ENCODE measurements at regions not wholly inside any gene's neighbourhood (a gene's known extent, or its start where the extent isn't known, plus 50 kb on each side); places are given as distances from the start of the nearest gene placed in this dataset.

- no peak for DNase-seq
- intact Hi-C loops (cut with micrococcal nuclease): no loop called here
- no peak for ATAC-seq
Observed at GRCh38 chr21:17003763-17004373, 509.0 kb upstream of the CXADR start.

- ATAC-seq: no peak
- no peak for DNase-seq
- intact Hi-C loops (cut with micrococcal nuclease): no loop called here
Observed at GRCh38 chr21:17032141-17032655, 480.6 kb upstream of the CXADR start.

DNA sequence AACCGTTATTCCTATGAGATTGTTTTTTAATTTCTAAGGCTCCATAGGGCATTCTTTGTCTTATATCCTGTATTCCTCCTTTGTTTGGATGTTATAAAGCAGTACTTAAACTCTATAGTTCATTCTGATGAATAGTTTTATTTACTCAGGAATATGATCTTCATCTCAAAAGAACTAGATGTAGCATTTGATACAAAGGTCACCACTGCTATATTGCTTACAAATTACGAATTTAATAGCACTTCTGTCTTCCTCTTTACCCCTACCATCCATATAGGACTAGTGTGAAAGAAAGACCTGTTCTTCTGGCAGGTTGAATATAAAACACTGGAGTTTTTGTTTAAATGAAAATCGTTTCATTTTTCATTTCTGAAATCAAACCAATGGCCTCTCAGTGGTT is 468.1 kb upstream of the CXADR start:
- ATAC-seq (no peak), DNase-seq (no peak)
- intact Hi-C loops (cut with micrococcal nuclease): no loop called here

GRCh38 chr21:17045214-17045853 is 467.5 kb upstream of the CXADR start:
- DNase-seq (no peak), ATAC-seq (peak; percentile 51)
- intact Hi-C loops (cut with micrococcal nuclease): no loop called here

DNA sequence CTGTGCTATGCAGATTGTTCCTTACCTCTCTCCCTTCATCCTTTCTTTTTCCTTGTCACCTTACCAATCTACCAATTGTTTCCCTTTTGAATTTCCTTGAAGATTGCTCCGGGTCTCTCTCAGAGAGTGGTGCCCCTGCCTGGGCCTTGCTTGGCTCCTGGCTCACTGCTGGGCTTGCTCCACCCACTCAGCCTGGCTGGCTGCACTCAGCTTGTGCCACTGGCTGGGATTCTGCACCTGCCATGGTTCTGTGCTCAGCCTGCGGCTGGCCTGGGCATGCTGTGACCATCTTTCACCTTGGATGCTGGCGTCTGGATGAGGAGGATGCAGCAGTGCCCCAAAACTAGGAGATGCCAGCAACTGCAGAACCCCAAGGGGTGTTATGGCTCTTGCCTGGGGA is 463.9 kb upstream of the CXADR start:
- intact Hi-C loops (cut with micrococcal nuclease): no loop called here
- ATAC-seq (no peak), DNase-seq (no peak)

DNA sequence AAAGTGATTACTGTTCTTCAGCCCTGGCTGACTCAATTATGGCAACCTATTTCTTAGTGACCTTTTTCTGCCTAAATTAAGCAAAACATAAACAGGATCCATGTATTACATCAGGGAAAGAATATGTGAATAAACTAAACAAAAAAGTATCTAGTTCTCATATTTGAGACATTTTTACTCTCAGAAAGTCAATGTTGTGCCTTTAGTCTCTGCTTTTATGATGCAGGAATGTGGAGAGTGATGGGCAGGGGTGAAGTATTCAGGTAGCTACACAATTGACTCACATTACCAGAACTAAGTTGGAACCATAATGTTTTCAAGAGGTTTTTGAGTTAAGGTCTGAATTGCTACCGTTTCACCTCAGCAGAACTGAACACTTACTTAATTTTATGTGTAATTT is 462.7 kb upstream of the CXADR start:
- DNase-seq (no peak), ATAC-seq (no peak)
- intact Hi-C loops (cut with micrococcal nuclease): no loop called here

- DNase-seq: no peak
- intact Hi-C loops (cut with micrococcal nuclease): no loop called here
- no peak for ATAC-seq
Observed at GRCh38 chr21:17050646-17051045, 462.2 kb upstream of the CXADR start.

DNA sequence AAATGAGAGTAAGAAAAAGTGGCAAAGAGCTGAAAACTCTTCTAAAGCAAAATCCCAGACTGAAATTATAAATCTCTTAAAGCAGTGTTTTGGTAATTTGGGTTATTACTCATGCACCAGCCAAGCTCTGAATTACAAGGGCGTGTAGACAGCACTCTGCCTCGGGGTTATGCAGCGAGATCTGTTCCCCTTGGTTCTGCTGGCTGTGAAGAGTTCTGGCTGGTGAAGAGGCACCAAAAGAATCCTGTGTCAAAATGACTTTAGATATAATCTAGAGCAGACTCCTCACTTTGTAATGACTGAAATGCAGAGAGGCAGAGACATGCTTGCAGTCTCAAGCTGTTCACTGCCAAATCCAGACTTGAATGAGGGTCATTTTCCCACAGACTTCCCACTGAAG is 461.8 kb upstream of the CXADR start:
- no peak for ATAC-seq
- DNase-seq: no peak
- intact Hi-C loops (cut with micrococcal nuclease): no loop called here

DNA sequence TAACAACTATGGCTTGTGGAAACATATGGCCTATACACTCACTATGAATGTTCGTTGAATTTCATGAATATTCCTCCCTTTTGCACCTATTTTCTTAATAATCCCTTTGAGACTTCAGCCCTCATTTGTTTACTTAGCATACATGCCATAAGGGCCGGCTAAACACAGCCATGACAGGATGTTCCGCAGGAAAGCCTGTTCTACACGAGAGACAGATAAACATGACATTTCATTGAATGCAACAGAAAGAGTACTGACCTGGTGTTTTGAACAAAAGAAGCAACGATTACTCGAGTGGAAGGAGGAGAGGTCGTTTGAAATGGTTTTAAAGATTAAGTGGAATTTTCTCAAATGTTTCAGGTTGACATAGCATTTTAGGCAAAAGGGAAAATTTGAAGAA is 459.5 kb upstream of the CXADR start:
- no peak for ATAC-seq
- intact Hi-C loops (cut with micrococcal nuclease): no loop called here
- no peak for DNase-seq

GRCh38 chr21:17059936-17060335 is 452.9 kb upstream of the CXADR start:
- intact Hi-C loops (cut with micrococcal nuclease): no loop called here
- no peak for DNase-seq
- no peak for ATAC-seq

DNA sequence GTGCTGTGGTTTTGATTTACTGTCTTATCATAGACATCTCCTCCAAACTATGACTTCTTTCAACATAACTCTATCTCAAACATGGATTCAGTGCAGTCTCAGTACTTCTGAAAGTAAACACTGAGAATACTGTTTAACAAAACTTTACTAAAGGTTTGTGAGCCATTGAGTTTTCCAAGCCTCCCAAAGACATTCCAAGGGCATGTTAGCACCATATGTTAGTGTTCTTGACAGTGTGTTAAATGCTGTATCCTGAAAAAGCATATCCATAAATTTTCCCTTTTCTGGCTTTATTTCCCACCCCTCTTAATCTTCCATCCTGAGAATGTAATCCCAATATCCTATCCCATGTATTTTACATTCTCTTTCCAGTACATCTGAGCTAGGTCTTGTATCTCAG is 446.8 kb upstream of the CXADR start:
- intact Hi-C loops (cut with micrococcal nuclease): no loop called here
- no peak for DNase-seq
- ATAC-seq: no peak

DNA sequence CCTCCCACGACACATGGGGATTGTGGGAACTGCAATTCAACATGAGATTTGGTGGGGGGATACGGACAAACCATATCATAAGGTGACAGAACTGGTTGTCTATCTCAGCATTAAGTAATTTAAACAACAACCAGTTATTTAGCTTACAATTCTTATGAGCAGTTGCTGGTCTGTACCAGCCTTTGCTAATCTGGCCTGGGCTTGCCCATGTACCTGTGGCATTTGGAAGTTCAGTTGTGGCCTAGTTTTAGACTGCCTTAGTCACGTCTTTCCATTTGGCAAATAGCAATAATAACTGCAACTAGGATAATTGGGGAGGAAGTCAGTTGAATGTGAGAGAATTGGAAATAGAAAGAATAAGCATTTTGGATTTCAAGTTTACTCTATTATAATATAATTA is 441.8 kb upstream of the CXADR start:
- no peak for DNase-seq
- no peak for ATAC-seq

GRCh38 chr21:17081193-17081592 is 431.6 kb upstream of the CXADR start:
- intact Hi-C loops (cut with micrococcal nuclease): no loop called here
- DNase-seq (no peak), ATAC-seq (no peak)

More for the DNA sequence above, 441.8 kb upstream of the CXADR start:
- intact Hi-C loops (cut with micrococcal nuclease): no loop called here

- DNase-seq: no peak
- no peak for ATAC-seq
- intact Hi-C loops (cut with micrococcal nuclease): no loop called here
Observed at GRCh38 chr21:17082843-17083483, 429.9 kb upstream of the CXADR start.

GRCh38 chr21:17085707-17086106 is 427.1 kb upstream of the CXADR start:
- intact Hi-C loops (cut with micrococcal nuclease): no loop called here
- no peak for ATAC-seq

DNA sequence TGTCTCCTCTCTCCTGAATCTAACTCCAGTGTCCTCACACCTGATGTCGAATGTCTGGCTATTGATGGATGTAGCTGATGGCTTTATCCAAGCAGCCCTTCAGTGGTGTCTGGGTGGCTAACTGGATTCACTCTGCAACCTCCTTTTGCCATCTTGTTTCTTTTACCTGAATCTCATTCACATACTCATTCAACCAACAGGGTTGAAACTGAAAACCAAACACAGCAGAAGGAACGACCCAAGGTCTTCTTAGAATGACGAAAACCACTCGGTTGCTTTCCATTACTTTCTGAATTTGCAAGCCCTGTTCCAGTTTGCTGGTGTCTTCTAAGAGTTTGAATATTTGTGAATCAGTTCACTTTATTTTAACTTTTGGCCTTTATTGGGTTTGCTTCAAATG is 424.3 kb upstream of the CXADR start:
- intact Hi-C loops (cut with micrococcal nuclease): no loop called here
- ATAC-seq (no peak), DNase-seq (no peak)

More at GRCh38 chr21:17085707-17086106, 427.1 kb upstream of the CXADR start:
- no peak for DNase-seq

- no peak for ATAC-seq
- intact Hi-C loops (cut with micrococcal nuclease): no loop called here
Observed at GRCh38 chr21:17089091-17089491, 423.8 kb upstream of the CXADR start.

DNA sequence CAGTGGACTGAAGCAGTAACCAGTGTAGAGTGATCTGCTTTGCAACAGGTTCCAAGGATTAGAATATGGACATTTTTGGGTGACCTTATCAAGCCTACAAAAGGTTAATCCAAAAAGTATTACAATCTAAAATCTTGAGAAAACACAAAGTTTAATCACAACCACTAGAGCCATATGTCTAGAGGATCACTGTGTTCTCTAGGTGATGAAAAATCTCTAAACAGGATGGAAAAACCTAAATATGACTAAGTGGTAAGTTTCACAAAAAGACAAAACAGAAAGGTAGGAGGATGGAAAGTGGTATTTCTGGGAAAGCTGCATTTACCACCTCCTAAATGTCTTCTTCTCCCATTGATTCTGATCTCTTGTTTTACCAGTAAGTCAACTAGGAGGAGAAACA is 411.1 kb upstream of the CXADR start:
- no peak for DNase-seq
- intact Hi-C loops (cut with micrococcal nuclease): no loop called here
- no peak for ATAC-seq

More at GRCh38 chr21:17089091-17089491, 423.8 kb upstream of the CXADR start:
- DNase-seq: no peak

GRCh38 chr21:17105932-17106331 is 406.9 kb upstream of the CXADR start:
- intact Hi-C loops (cut with micrococcal nuclease): no loop called here
- DNase-seq: no peak
- ATAC-seq: no peak

- intact Hi-C loops (cut with micrococcal nuclease): no loop called here
- DNase-seq: no peak
- no peak for ATAC-seq
Observed at GRCh38 chr21:17114045-17114444, 398.8 kb upstream of the CXADR start.

Measured in left ventricle myocardium superior (tissue), 1 donor.